Endothelial cell of umbilical vein (primary cell): ENCODE measurements at regions not wholly inside any gene's neighbourhood (a gene's known extent, or its start where the extent isn't known, plus 50 kb on each side); places are given as distances from the start of the nearest gene placed in this dataset.

Experiments
- CTCF ChIP-seq, 2 donors: IDR thresholded peaks; 1 replicate in 1 of 2; 2 replicates in 1 of 2; pipeline ENCODE4 v1.5.1; 2011; ENCODE audit warnings: low read length in 2 of 2, mild to moderate bottlenecking in 2 of 2, moderate library complexity in 2 of 2, control low read depth in 1 of 2, inconsistent platforms in 1 of 2, low read depth in 1 of 2; ENCODE audit not compliant: insufficient read depth in 1 of 2; ENCODE audit errors: extremely low read depth in 1 of 2
- EZH2 ChIP-seq: IDR thresholded peaks from 2 replicates; pipeline ENCODE4 v1.6.1; 2012; ENCODE audit warnings: borderline replicate concordance, low read depth, mild to moderate bottlenecking, moderate library complexity, low read length, inconsistent platforms; ENCODE audit not compliant: severe bottlenecking
- FOS ChIP-seq: IDR thresholded peaks from 2 replicates; pipeline ENCODE4 v1.6.1; 2011; ENCODE audit warnings: mild to moderate bottlenecking, low read length, moderate library complexity, borderline replicate concordance; ENCODE audit not compliant: insufficient read depth
- JUN ChIP-seq: IDR thresholded peaks from 2 replicates; pipeline ENCODE4 v1.6.1; 2011; ENCODE audit warnings: borderline replicate concordance, low read depth; ENCODE audit not compliant: insufficient read length, insufficient read depth
- MAX ChIP-seq: IDR thresholded peaks from 2 replicates; pipeline ENCODE4 v1.6.1; 2011; ENCODE audit not compliant: insufficient read depth, insufficient read length
- POLR2A ChIP-seq: IDR thresholded peaks from 2 replicates; pipeline ENCODE4 v1.6.1; 2012; ENCODE audit warnings: low read depth, mild to moderate bottlenecking, control low read depth, low read length
- POLR2AphosphoS5 ChIP-seq: IDR thresholded peaks from 2 replicates; pipeline ENCODE4 v1.6.1; 2012; ENCODE audit warnings: low read depth, mild to moderate bottlenecking, control low read depth, low read length, moderate library complexity; ENCODE audit not compliant: insufficient read depth

GRCh38 chr9:95736891-95737522 is 138.5 kb upstream of the ERCC6L2 start:
- TF ChIP-seq CTCF (IDR thresholded peaks at IDR 0.05; ENCODE audit: extremely low read depth in 1 of 2, insufficient read depth in 1 of 2, low read depth in 1 of 2, low read length in 2 of 2): no peak
- no peak for TF ChIP-seq POLR2AphosphoS5
- no peak for TF ChIP-seq POLR2A
- TF ChIP-seq JUN: no peak
- TF ChIP-seq MAX: no peak
- no peak for TF ChIP-seq EZH2
- no peak for TF ChIP-seq FOS
